ENCODE measurements at regions not wholly inside any gene's neighbourhood (a gene's known extent, or its start where the extent isn't known, plus 50 kb on each side); places are given as distances from the start of the nearest gene placed in this dataset.

- no peak for TF ChIP-seq CTCF (conservative IDR thresholded peaks at IDR 0.05)
Observed at GRCh38 chr12:88753707-88754106, 173.4 kb upstream of the KITLG start.

GRCh38 chr12:88753066-88753465 lies 172.8 kb upstream of the KITLG start:
- no peak overlapping the region for H3K27ac ChIP-seq
- TF ChIP-seq CTCF (conservative IDR thresholded peaks at IDR 0.05), result no peak

More at GRCh38 chr12:88753707-88754106, 173.4 kb upstream of the KITLG start:
- no peak overlapping the region for H3K27ac ChIP-seq

- H3K27ac ChIP-seq, result no peak overlapping the region
- no peak for TF ChIP-seq CTCF (conservative IDR thresholded peaks at IDR 0.05)
Observed at GRCh38 chr12:88752183-88752582, 171.9 kb upstream of the KITLG start.

- no peak overlapping the region for H3K27ac ChIP-seq
- TF ChIP-seq CTCF (conservative IDR thresholded peaks at IDR 0.05), result no peak
Observed at GRCh38 chr12:88750867-88751543, 170.7 kb upstream of the KITLG start.

GRCh38 chr12:88746386-88746785 lies 166.1 kb upstream of the KITLG start:
- no peak for TF ChIP-seq CTCF (conservative IDR thresholded peaks at IDR 0.05)

GRCh38 chr12:88743946-88744685 lies 163.8 kb upstream of the KITLG start:
- TF ChIP-seq CTCF (conservative IDR thresholded peaks at IDR 0.05), result no peak
- no peak overlapping the region for H3K27ac ChIP-seq

More at GRCh38 chr12:88746386-88746785, 166.1 kb upstream of the KITLG start:
- H3K27ac ChIP-seq, result peak overlapping the region; percentile 25; the same call in 1 of the 2 replicates

GRCh38 chr12:88737838-88738472 lies 157.7 kb upstream of the KITLG start:
- TF ChIP-seq CTCF (conservative IDR thresholded peaks at IDR 0.05), result no peak
- no peak overlapping the region for H3K27ac ChIP-seq

All from VCaP (cell line).